IMR-90 (cell line): ENCODE measurements at regions not wholly inside any gene's neighbourhood (a gene's known extent, or its start where the extent isn't known, plus 50 kb on each side); places are given as distances from the start of the nearest gene placed in this dataset.

Experiments used
- ATAC-seq: fragments of 200-7000 bp; cut with Tn5 transposase; 2 replicates; pipeline ENCODE4 v1.9.1; 2020; ENCODE audit warnings: low read depth, mild to moderate bottlenecking, moderate library complexity
- BruUV-seq: library from RNA; stranded (reverse); fragments of 400-500 nt; replicated peaks from 2 replicates; lab custom pipeline; 2021; lab: Mats Ljungman, UMichigan
- CTCF ChIA-PET: fragments of 300-600 bp; formaldehyde crosslinking; extraction: SDS; loops from one replicate; lab custom pipeline; 2021; ENCODE audit warnings: antibody characterized with exemption; lab: Yijun Ruan, JAX
- POLR2A ChIA-PET: fragments of 300-600 bp; sonication (Branson Sonifier 250); formaldehyde crosslinking; loops from one replicate; lab custom pipeline; 2022; ENCODE audit warnings: antibody characterized with exemption; ENCODE audit not compliant: unreplicated experiment; lab: Charles Lee
- DNase-seq: peaks from one replicate; pipeline ENCODE4 v3.0.0; 2013
- H2AFZ ChIP-seq: replicated peaks from 2 replicates; pipeline ENCODE3; 2013; ENCODE audit warnings: low read length, mild to moderate bottlenecking; ENCODE audit not compliant: poor library complexity
- H2AK5ac ChIP-seq: 2 replicates; pipeline ENCODE4 v1.6.1; 2013; ENCODE audit warnings: low read depth, low read length, inconsistent platforms
- H2AK9ac ChIP-seq: replicated peaks from 2 replicates; pipeline ENCODE3; 2013; ENCODE audit warnings: mild to moderate bottlenecking, low read depth, low read length, moderate library complexity; ENCODE audit not compliant: poor library complexity
- H2BK120ac ChIP-seq: 2 replicates; pipeline ENCODE4 v1.6.1; 2013; ENCODE audit warnings: low read depth, low read length, inconsistent platforms
- H2BK15ac ChIP-seq: 3 replicates; pipeline ENCODE4 v1.6.1; 2013; ENCODE audit warnings: low read depth, low read length, inconsistent platforms
- H2BK20ac ChIP-seq: 2 replicates; pipeline ENCODE4 v1.6.1; 2013; ENCODE audit warnings: low read depth, mild to moderate bottlenecking, inconsistent platforms, low read length, moderate library complexity
- H2BK5ac ChIP-seq: 2 replicates; pipeline ENCODE4 v1.6.1; 2013; ENCODE audit warnings: mild to moderate bottlenecking, low read depth, low read length, inconsistent platforms; ENCODE audit not compliant: poor library complexity, severe bottlenecking
- H3K14ac ChIP-seq: replicated peaks from 2 replicates; pipeline ENCODE4 v1.6.1; 2013; ENCODE audit warnings: low read depth, low read length, inconsistent platforms
- H3K18ac ChIP-seq: 2 replicates; pipeline ENCODE4 v1.6.1; 2013; ENCODE audit warnings: low read depth, low read length, control low read depth
- H3K23ac ChIP-seq: 2 replicates; pipeline ENCODE4 v1.6.1; 2013; ENCODE audit warnings: low read depth, low read length, inconsistent platforms
- H3K27ac ChIP-seq: 2 replicates; pipeline ENCODE4 v1.5.1; 2013; ENCODE audit warnings: mild to moderate bottlenecking, control low read depth, low read length; ENCODE audit not compliant: insufficient read depth
- H3K27me3 ChIP-seq: 2 replicates; pipeline ENCODE4 v1.6.1; 2013; ENCODE audit warnings: low read length; ENCODE audit not compliant: control insufficient read depth, insufficient read depth
- H3K36me3 ChIP-seq: 2 replicates; pipeline ENCODE4 v1.6.1; 2013; ENCODE audit warnings: low read length, mixed read lengths; ENCODE audit not compliant: control insufficient read depth, insufficient read depth
- H3K4ac ChIP-seq: 2 replicates; pipeline ENCODE4 v1.6.1; 2013; ENCODE audit warnings: low read depth, low read length, inconsistent platforms
- H3K4me1 ChIP-seq: 2 replicates; pipeline ENCODE4 v1.6.1; 2013; ENCODE audit warnings: low read length, mixed read lengths; ENCODE audit not compliant: control insufficient read depth, insufficient read depth
- H3K4me2 ChIP-seq: 2 replicates; pipeline ENCODE4 v1.6.1; 2013; ENCODE audit warnings: low read depth, mild to moderate bottlenecking, control low read depth, low read length, moderate library complexity
- H3K4me3 ChIP-seq: 2 replicates; pipeline ENCODE4 v1.5.1; 2013; ENCODE audit warnings: low read depth, mild to moderate bottlenecking, control low read depth, low read length, moderate library complexity; ENCODE audit not compliant: insufficient read depth
- H3K56ac ChIP-seq: 2 replicates; pipeline ENCODE4 v1.6.1; 2013; ENCODE audit warnings: low read length, inconsistent platforms; ENCODE audit not compliant: insufficient read depth; ENCODE audit errors: extremely low read depth
- H3K79me1 ChIP-seq, 2 experiments: 2 replicates each; pipeline ENCODE4 v1.6.1; 2013; ENCODE audit warnings: low read length in 2 of 2, inconsistent platforms in 1 of 2, low read depth in 1 of 2
- H3K9ac ChIP-seq: 2 replicates; pipeline ENCODE4 v1.6.1; 2013; ENCODE audit warnings: low read depth, low read length, control low read depth
- H3K9me1 ChIP-seq: 2 replicates; pipeline ENCODE4 v1.6.1; 2013; ENCODE audit warnings: low read length, inconsistent platforms; ENCODE audit not compliant: insufficient read depth
- H3K9me3 ChIP-seq: 2 replicates; pipeline ENCODE4 v1.6.1; 2013; ENCODE audit warnings: low read length; ENCODE audit not compliant: control insufficient read depth, insufficient read depth
- H4K20me1 ChIP-seq: 2 replicates; pipeline ENCODE4 v1.6.1; 2013; ENCODE audit warnings: low read length, inconsistent platforms; ENCODE audit not compliant: insufficient read depth
- H4K5ac ChIP-seq: 2 replicates; pipeline ENCODE4 v1.6.1; 2013; ENCODE audit warnings: mild to moderate bottlenecking, low read depth, low read length, control low read depth
- H4K8ac ChIP-seq, 2 experiments: 2 replicates each; pipeline ENCODE4 v1.6.1; 2013; ENCODE audit warnings: low read depth in 2 of 2, low read length in 2 of 2, control low read depth in 1 of 2, inconsistent platforms in 1 of 2
- H4K91ac ChIP-seq: 2 replicates; pipeline ENCODE4 v1.6.1; 2013; ENCODE audit warnings: low read depth, low read length, inconsistent platforms; ENCODE audit not compliant: insufficient read depth
- CEBPB ChIP-seq: IDR thresholded peaks from 2 replicates; pipeline ENCODE4 v1.6.1; 2012; ENCODE audit warnings: low read depth, low read length, improper control_type of control experiment
- NFE2L2 ChIP-seq: fragments of 150-350 bp; IDR thresholded peaks from 2 replicates; pipeline ENCODE4 v1.6.1; 2016; ENCODE audit warnings: low read depth, mild to moderate bottlenecking, low read length
- WGBS, 2 experiments: methylation state at CpG; one replicate each; pipeline versions ENCODE4 v1.1.5 to v1.1.7; 2013; ENCODE audit warnings: missing lambda C conversion rate in 2 of 2; ENCODE audit not compliant: insufficient read length in 1 of 2; ENCODE audit errors: extremely low coverage in 2 of 2; 5-methylcytosine and 5-hydroxymethylcytosine counted together
- dilution Hi-C: fragments of 300-500 bp; cut with HindIII; formaldehyde crosslinking; loops from one replicate; pipeline ENCODE4 v1.14.3; 2018; ENCODE audit warnings: low sequenced_read_pairs; ENCODE audit not compliant: unreplicated experiment
- in situ Hi-C: fragments of 300-500 bp; cut with MboI; formaldehyde crosslinking; loops from 3 replicates; pipeline ENCODE4 v1.14.3; 2019; ENCODE audit warnings: low sequenced_read_pairs, inconsistent platforms, mixed read lengths
- intact Hi-C: fragments of 100-400 bp; cut with micrococcal nuclease; formaldehyde crosslinking; loops from 2 replicates; pipeline ENCODE4 v1.10.0; 2022

- H2BK15ac ChIP-seq = no peak overlapping the region
- no peak overlapping the region for H3K4me3 ChIP-seq
- ChIA-PET POLR2A (no interaction called here), CTCF (interaction anchor here (0.9 kb wide), 1 partner anchor 22 kb away, joined by 3 read pairs; no protein-coding TSS in a partner anchor)
- no peaks in the 10 kb centered on the region for H3K36me3 ChIP-seq
- dilution Hi-C loops (no loop called here), in situ Hi-C loops (no loop called here), intact Hi-C loops (no loop called here)
- H4K5ac ChIP-seq = no peak overlapping the region
- H3K14ac ChIP-seq = no peak overlapping the region
- no peak overlapping the region for H4K91ac ChIP-seq
- H3K27ac ChIP-seq = no peak overlapping the region
- H3K23ac ChIP-seq = no peak overlapping the region
- H3K79me1 ChIP-seq = no peaks in the 10 kb centered on the region
- no peak overlapping the region for H2AFZ ChIP-seq
- peaks cover 2% of the 10 kb centered on the region; the same call in 1 of the 2 replicates for H3K4me1 ChIP-seq
- ATAC-seq (no peak), DNase-seq (no peak)
- no peak overlapping the region for H3K4ac ChIP-seq
- no peak overlapping the region for H4K8ac ChIP-seq
- H2BK120ac ChIP-seq = no peak overlapping the region
- H3K9ac ChIP-seq = no peak overlapping the region
- no peaks in the 10 kb centered on the region for H4K20me1 ChIP-seq
- H3K56ac ChIP-seq = no peak overlapping the region
- no peak overlapping the region for H2AK9ac ChIP-seq
- no TSS peak for BruUV-seq
- H2AK5ac ChIP-seq = no peak overlapping the region
- TF ChIP-seq CEBPB (peak; percentile 39; the same call in 1 of the 2 replicates), NFE2L2 (no peak)
- no peaks in the 10 kb centered on the region for H3K9me1 ChIP-seq
- H2BK5ac ChIP-seq = no peak overlapping the region
- H3K9me3 ChIP-seq = peaks cover 7% of the 10 kb centered on the region; the same call in 1 of the 2 replicates
- H3K18ac ChIP-seq = no peak overlapping the region
- H3K27me3 ChIP-seq = peaks cover 4% of the 10 kb centered on the region
- H2BK20ac ChIP-seq = no peak overlapping the region
- no peak overlapping the region for H3K4me2 ChIP-seq
- no CpG with 5 or more reads among the region's 5 CpGs for WGBS, 2 experiments
Measured at GRCh38 chr11:119551420-119552105, 128.6 kb upstream of the THY1 start.
